ENCODE measurements at regions not wholly inside any gene's neighbourhood (a gene's known extent, or its start where the extent isn't known, plus 50 kb on each side); places are given as distances from the start of the nearest gene placed in this dataset.

- TF ChIP-seq POLR2A (IDR thresholded peaks at IDR 0.05) (no peak), CTCF (IDR thresholded peaks at IDR 0.05) (no peak)
Measured at GRCh38 chr2:129067953-129068352, 749.3 kb upstream of the HS6ST1 start.

Measured in lower leg skin (tissue), 3 donors.